ENCODE measurements at regions not wholly inside any gene's neighbourhood (a gene's known extent, or its start where the extent isn't known, plus 50 kb on each side); places are given as distances from the start of the nearest gene placed in this dataset.

DNA sequence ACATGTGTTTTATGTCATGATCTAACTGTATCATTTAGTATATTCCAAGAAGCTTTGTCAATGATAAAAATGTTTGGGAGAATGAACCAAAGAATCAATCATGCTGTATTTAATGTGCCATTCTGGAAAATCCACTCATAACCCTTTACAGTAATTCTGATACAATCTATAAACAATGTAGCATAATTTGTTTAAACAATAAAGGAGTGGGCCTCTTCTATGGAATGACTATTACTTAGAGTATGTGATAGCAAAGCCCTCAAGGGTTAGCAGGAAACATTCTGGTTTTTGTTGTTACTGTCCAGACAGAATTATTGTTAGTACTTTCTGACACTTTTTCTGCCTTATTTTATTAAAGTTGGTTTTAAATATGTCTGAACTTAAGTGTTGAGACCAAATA is 1073.1 kb downstream of the SLITRK5 start:
- Mint-ChIP-seq H3K27me3 (ENCODE audit: low read depth) (no peaks in the 10 kb centered on the region), H3K9me3 (no peaks in the 10 kb centered on the region), H3K4me3 (no peak overlapping the region), H3K27ac (ENCODE audit: unreplicated experiment) (no peak overlapping the region), H3K4me1 (no peaks in the 10 kb centered on the region), H3K36me3 (ENCODE audit: low read depth) (no peaks in the 10 kb centered on the region)
- DNase-seq (ENCODE audit: low read depth, low spot score), result no peak
- TF ChIP-seq, protein P1, sequence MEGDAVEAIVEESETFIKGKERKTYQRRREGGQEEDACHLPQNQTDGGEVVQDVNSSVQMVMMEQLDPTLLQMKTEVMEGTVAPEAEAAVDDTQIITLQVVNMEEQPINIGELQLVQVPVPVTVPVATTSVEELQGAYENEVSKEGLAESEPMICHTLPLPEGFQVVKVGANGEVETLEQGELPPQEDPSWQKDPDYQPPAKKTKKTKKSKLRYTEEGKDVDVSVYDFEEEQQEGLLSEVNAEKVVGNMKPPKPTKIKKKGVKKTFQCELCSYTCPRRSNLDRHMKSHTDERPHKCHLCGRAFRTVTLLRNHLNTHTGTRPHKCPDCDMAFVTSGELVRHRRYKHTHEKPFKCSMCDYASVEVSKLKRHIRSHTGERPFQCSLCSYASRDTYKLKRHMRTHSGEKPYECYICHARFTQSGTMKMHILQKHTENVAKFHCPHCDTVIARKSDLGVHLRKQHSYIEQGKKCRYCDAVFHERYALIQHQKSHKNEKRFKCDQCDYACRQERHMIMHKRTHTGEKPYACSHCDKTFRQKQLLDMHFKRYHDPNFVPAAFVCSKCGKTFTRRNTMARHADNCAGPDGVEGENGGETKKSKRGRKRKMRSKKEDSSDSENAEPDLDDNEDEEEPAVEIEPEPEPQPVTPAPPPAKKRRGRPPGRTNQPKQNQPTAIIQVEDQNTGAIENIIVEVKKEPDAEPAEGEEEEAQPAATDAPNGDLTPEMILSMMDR (conservative IDR thresholded peaks at IDR 0.05), result no peak

DNA sequence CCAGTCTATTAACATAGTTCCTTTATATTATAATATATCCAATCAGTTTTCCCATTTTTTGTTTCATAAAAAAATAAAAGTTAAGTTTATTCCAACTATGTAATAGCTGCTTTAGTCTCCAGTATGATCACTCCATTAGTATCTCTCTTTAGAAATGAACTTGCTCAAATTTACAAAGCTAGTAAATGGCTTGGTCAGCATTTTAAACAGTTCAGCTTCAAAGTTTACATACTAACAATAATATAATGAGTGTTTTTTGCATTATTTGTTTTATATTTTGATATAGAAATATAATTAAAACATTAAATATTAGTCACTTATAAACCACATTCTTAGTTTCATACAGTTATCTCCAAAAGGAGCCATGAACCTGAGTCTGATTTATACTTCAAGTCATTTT is 1073.8 kb downstream of the SLITRK5 start:
- Mint-ChIP-seq H3K36me3 (ENCODE audit: low read depth) (no peaks in the 10 kb centered on the region), H3K27me3 (ENCODE audit: low read depth) (no peaks in the 10 kb centered on the region), H3K27ac (ENCODE audit: unreplicated experiment) (no peak overlapping the region), H3K4me1 (no peaks in the 10 kb centered on the region), H3K4me3 (no peak overlapping the region), H3K9me3 (no peaks in the 10 kb centered on the region)
- TF ChIP-seq, protein P1 (conservative IDR thresholded peaks at IDR 0.05), result no peak
- no peak for DNase-seq (ENCODE audit: low read depth, low spot score)

DNA sequence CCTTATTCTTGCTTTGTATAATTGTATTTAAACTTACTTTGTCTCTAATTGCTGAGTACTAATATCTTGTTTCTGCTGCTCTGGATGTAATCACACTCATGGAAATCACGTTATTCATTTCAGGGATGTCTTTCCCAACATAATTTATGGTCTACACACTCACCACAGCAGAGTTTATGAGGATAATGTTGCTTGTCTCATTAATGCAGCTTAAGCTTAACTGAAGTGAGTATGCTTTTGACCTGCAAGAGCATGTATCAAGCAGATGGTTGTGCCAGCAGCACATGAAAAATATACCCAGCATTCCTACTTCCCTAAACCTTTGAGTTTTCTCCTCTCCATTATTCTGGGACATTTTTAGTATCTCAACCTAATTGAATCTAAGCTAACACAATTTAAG is 1080.9 kb downstream of the SLITRK5 start:
- no peak for DNase-seq (ENCODE audit: low read depth, low spot score)
- H3K27ac Mint-ChIP-seq (ENCODE audit: unreplicated experiment), result no peak overlapping the region
- no peaks in the 10 kb centered on the region for H3K9me3 Mint-ChIP-seq
- no peaks in the 10 kb centered on the region for H3K36me3 Mint-ChIP-seq (ENCODE audit: low read depth)
- no peaks in the 10 kb centered on the region for H3K27me3 Mint-ChIP-seq (ENCODE audit: low read depth)
- no peak overlapping the region for H3K4me3 Mint-ChIP-seq
- H3K4me1 Mint-ChIP-seq, result no peaks in the 10 kb centered on the region
- TF ChIP-seq, protein P1 (conservative IDR thresholded peaks at IDR 0.05), result no peak

DNA sequence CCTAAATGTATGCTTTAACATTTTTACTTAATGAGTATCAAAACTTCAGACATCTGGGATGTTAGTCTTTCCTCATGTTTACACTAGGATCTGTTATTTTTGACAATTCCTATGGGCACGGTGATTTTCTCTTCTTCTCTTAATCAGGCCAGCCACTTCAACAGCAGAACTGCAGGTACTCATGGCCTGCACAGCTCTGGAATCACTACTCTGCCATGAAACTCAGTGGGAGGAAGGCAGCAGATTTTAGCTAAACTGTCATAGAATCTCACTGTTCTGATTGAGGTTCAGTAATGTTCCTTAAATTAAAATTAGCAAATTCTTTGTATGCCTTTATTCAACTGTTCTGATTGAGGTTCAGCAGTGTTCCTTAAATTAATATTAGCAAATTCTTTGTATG is 1083.0 kb downstream of the SLITRK5 start:
- Mint-ChIP-seq H3K27ac (ENCODE audit: unreplicated experiment) (peak overlapping the region; percentile 28), H3K4me1 (no peaks in the 10 kb centered on the region)

DNA sequence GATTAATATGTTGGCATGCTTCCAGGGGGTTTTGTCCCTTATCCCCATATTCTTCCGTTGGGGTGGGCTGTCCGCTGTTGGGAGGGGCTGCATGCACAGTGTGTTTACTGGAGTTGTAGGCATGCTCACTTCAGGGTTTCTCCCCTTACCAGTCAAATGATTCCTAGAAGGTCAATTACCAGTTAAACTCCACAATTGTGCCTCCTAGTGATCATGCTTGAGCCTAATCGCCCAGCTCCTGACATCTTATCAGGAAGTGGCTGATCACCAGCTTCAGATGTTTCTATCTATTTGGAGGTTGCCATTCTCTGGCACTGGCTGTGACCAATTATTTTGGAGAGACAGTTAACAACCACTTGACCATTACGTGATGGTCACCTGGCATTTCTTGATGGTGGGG is 1090.0 kb downstream of the SLITRK5 start:
- no peaks in the 10 kb centered on the region for H3K9me3 Mint-ChIP-seq
- H3K36me3 Mint-ChIP-seq (ENCODE audit: low read depth), result no peaks in the 10 kb centered on the region
- H3K4me1 Mint-ChIP-seq, result no peaks in the 10 kb centered on the region
- no peak for DNase-seq (ENCODE audit: low read depth, low spot score)
- TF ChIP-seq, protein P1 (conservative IDR thresholded peaks at IDR 0.05), result no peak
- no peak overlapping the region for H3K4me3 Mint-ChIP-seq
- no peaks in the 10 kb centered on the region for H3K27me3 Mint-ChIP-seq (ENCODE audit: low read depth)
- H3K27ac Mint-ChIP-seq (ENCODE audit: unreplicated experiment), result no peak overlapping the region

More for the DNA sequence above, 1083.0 kb downstream of the SLITRK5 start:
- DNase-seq (ENCODE audit: low read depth, low spot score), result no peak
- no peaks in the 10 kb centered on the region for H3K9me3 Mint-ChIP-seq
- H3K36me3 Mint-ChIP-seq (ENCODE audit: low read depth), result no peaks in the 10 kb centered on the region
- H3K27me3 Mint-ChIP-seq (ENCODE audit: low read depth), result no peaks in the 10 kb centered on the region
- no peak overlapping the region for H3K4me3 Mint-ChIP-seq
- TF ChIP-seq, protein P1 (conservative IDR thresholded peaks at IDR 0.05), result no peak

DNA sequence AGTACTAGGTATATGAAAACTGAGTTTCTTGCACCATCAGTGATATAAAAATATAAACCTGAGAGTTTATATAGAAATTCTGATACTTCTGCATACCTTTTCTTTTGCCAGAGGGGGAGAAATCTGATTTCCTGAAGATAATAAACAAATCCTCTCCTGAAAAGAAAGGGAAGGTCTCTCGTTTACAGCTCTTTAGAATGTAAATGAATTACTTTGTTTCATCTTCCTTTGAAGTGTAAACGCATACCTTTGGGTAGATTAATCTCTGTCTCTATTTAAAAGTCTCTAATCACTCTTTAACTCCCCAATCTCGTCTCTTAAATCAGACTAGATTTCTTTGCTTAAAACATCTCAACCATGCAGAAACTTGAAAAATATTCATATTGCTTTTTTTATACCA is 1092.9 kb downstream of the SLITRK5 start:
- no peak for DNase-seq (ENCODE audit: low read depth, low spot score)
- H3K4me3 Mint-ChIP-seq, result no peak overlapping the region
- peaks cover 6% of the 10 kb centered on the region for H3K4me1 Mint-ChIP-seq
- H3K9me3 Mint-ChIP-seq, result no peaks in the 10 kb centered on the region
- TF ChIP-seq, protein P1 (conservative IDR thresholded peaks at IDR 0.05), result no peak
- no peak overlapping the region for H3K27ac Mint-ChIP-seq (ENCODE audit: unreplicated experiment)
- H3K36me3 Mint-ChIP-seq (ENCODE audit: low read depth), result no peaks in the 10 kb centered on the region
- no peaks in the 10 kb centered on the region for H3K27me3 Mint-ChIP-seq (ENCODE audit: low read depth)
